ENCODE measurements at regions not wholly inside any gene's neighbourhood (a gene's known extent, or its start where the extent isn't known, plus 50 kb on each side); places are given as distances from the start of the nearest gene placed in this dataset.

DNA sequence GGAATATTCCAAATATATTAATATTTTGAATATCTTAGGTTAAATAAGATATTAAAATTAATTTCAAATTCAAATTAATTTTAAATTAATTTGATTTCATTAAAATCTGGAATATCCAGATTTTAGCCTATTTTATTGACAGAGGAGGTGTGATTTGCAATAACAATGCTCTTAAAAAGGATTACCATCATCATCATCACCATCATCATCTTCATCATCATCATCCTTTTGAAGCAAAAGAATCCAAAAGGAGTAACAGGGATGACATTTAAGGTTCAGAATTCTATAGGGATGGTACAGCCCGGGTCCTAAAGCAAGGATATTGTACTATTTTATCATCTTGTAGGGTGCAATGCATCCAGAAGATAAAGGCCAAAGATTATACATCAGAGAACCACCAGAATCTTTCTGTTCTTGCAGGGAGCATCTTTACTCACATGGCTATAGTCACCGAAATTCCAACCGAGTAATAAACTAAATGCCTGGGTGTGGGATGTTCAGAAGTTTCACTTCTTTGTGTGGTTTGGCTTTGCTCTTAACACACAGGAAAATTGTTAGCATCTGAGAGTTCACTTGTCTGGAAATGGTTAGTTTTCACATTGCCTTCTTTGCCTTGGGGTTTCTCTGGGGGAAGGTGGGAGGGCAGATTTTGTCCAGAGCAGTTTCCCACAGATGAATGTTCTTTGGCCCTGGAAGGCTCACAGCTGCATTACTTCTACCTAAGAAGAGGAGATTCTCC is 99.1 kb upstream of the ITGA6 start:
- no peak overlapping the region for H3K4me3 ChIP-seq (ENCODE audit: low read depth, low read length)
- DNase-seq (ENCODE audit: low read depth), result no peak
- TF ChIP-seq, protein P1, sequence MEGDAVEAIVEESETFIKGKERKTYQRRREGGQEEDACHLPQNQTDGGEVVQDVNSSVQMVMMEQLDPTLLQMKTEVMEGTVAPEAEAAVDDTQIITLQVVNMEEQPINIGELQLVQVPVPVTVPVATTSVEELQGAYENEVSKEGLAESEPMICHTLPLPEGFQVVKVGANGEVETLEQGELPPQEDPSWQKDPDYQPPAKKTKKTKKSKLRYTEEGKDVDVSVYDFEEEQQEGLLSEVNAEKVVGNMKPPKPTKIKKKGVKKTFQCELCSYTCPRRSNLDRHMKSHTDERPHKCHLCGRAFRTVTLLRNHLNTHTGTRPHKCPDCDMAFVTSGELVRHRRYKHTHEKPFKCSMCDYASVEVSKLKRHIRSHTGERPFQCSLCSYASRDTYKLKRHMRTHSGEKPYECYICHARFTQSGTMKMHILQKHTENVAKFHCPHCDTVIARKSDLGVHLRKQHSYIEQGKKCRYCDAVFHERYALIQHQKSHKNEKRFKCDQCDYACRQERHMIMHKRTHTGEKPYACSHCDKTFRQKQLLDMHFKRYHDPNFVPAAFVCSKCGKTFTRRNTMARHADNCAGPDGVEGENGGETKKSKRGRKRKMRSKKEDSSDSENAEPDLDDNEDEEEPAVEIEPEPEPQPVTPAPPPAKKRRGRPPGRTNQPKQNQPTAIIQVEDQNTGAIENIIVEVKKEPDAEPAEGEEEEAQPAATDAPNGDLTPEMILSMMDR (IDR thresholded peaks at IDR 0.05; ENCODE audit: insufficient read depth, low read depth, low read length), result no peak

DNA sequence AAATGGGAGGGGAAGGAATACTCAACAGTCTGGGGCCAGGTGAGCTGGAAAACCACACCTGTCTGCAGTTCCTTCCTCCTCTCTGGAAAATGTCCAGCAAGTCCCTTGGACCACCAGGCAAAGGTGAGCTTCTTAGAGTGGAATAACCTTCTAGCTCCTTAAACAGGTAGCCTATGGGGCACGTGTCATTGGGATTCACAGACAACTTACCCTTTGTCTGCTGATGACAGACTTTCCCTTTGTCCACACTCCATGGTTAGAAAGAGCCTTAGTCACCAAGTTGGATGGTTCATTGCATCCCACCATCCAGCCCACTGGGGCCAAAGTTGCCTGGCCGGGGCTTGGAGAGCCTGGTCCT is 98.0 kb upstream of the ITGA6 start:
- TF ChIP-seq, protein P1 (IDR thresholded peaks at IDR 0.05; ENCODE audit: insufficient read depth, low read depth, low read length), result no peak
- H3K4me3 ChIP-seq (ENCODE audit: low read depth, low read length), result no peak overlapping the region
- no peak for DNase-seq (ENCODE audit: low read depth)

DNA sequence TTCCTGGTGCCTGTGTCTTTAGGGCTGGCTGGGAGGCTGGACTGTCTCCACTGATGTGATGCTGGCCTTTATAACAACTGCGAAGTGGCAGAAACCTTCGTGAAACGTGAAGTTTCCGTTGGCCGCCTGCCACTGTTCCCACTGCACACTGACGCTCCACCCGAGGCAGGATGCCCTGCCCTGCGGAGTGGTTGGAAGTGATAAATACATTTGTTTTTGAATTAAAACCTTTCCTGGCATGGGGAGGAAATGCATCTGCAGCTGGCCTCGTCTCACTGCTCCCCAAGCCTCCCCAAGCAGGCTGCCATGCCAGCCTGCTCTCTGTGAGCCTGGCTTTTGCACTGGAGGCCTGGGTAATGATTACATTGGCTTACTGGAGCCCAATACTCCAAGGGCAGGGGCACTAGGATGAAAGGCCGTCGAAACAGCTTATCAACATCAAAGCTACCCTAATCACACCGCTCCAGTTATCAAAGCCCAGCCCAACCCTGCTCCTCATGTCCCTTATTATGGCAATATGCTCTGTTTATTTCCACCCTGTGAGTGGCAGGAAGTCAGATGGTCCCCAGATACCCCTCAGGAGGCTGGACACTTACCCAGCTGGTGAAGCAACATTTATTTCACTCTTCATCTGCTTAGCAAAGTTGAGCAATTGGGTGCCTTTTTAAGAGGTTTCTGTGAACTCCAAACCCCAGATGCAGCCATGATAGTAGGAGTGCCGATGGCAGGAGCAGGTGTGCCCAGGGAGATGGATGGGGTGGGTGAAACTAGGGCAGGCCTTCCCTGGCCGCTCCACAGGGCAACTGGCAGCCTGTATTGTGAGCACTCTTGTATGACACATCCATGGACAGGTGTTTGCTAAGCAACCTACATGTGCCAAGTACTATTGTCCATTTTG is 97.4 kb upstream of the ITGA6 start:
- TF ChIP-seq, protein P1 (IDR thresholded peaks at IDR 0.05; ENCODE audit: insufficient read depth, low read depth, low read length), result no peak
- no peak for DNase-seq (ENCODE audit: low read depth)
- no peak overlapping the region for H3K4me3 ChIP-seq (ENCODE audit: low read depth, low read length)

DNA sequence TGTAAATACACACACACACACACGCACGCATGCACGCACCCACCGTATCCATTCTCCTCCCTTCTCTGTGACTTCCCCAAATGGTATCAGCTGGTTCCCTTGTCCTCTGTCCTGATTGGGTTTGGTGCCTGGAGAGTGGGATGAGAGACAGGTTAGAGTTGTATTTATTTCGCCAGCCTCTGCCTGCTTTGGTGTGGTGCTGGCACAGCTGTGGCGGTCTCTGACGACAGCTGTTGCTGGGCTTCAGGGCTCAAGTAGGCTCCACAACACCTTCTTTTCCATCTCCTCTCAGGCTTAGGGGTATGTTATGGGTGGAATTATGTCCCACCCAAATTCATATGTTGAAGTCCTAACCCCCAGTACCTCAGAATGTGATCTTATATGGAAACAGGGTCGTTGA is 94.9 kb upstream of the ITGA6 start:
- TF ChIP-seq, protein P1 (IDR thresholded peaks at IDR 0.05; ENCODE audit: insufficient read depth, low read depth, low read length), result no peak
- no peak overlapping the region for H3K4me3 ChIP-seq (ENCODE audit: low read depth, low read length)
- no peak for DNase-seq (ENCODE audit: low read depth)

DNA sequence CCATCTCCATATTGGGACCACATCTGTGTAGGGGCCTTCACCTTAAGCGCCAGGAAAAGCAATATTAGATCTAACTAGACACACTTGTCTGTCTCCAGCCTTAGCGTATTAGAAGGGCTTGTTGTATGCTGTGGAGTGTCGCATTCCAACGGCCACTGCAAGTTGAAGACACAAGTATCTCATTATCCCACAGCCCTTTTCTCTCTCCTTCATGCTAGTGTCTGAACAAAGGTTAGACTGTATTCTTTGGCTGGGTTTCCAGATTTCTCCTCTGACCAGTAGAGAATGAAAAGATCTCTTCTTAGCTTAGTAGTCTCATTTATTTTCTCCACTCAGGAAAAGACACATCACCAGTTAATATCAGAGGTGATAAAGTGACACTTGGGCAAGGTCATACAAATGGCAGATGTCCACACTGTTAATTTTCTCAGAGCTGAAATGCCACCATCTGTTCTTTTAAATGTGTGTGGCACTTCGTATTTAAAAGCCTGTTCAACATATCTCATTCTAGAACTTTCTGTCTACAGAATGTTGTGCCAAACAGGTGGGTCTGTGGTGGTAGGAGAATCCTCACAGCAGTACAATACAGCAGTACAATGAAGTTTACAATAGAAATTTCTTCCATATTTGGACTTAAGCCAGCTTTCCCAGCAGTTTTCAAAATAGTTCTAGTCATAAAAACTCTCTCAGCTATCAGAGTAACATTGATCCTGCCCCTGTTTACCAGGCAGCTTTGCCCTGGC is 94.0 kb upstream of the ITGA6 start:
- H3K4me3 ChIP-seq (ENCODE audit: low read depth, low read length), result no peak overlapping the region
- DNase-seq (ENCODE audit: low read depth), result no peak
- TF ChIP-seq, protein P1 (IDR thresholded peaks at IDR 0.05; ENCODE audit: insufficient read depth, low read depth, low read length), result no peak

DNA sequence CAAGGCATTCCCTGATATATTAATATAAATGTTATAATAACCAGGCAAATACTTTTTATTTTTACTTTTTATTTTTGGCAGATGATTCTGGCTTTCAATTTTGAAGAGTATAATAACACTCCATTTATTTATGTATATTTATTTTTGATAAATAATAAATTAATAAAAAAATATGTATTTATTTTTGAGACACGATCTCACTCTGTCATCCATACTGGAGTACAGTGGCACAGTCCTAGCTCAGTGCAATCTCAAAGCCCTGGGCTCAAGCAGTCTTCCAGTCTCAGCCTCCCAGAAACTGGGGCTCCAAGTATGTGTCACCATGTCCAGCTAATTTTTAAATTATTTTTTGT is 93.4 kb upstream of the ITGA6 start:
- no peak overlapping the region for H3K4me3 ChIP-seq (ENCODE audit: low read depth, low read length)
- no peak for DNase-seq (ENCODE audit: low read depth)
- TF ChIP-seq, protein P1 (IDR thresholded peaks at IDR 0.05; ENCODE audit: insufficient read depth, low read depth, low read length), result no peak

Measured in fibroblast of villous mesenchyme (primary cell).